ENCODE measurements at regions not wholly inside any gene's neighbourhood (a gene's known extent, or its start where the extent isn't known, plus 50 kb on each side); places are given as distances from the start of the nearest gene placed in this dataset.
A peak's percentile ranks its signal among the peaks of the same experiment; 100 is the strongest.

DNA sequence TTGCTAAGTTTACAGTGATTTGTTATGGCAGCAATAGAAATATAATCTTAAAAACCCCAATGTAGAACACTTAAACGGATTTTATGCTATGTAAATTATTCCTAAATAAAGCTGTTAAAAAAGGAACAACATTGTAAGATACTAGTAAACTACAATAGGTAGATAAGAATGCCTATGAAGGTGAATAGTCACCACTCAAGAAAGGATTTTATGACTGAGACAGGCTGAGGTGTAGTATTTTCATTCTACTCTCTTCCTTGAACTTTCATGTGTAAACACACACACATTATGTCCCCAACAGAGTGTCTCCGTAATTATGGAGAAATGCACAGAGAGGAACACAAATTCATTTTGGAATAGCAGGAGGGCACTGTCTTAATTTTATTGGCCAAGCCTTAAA lies 183.9 kb upstream of the ST6GAL2 start (continued):
- TF ChIP-seq, protein P1, sequence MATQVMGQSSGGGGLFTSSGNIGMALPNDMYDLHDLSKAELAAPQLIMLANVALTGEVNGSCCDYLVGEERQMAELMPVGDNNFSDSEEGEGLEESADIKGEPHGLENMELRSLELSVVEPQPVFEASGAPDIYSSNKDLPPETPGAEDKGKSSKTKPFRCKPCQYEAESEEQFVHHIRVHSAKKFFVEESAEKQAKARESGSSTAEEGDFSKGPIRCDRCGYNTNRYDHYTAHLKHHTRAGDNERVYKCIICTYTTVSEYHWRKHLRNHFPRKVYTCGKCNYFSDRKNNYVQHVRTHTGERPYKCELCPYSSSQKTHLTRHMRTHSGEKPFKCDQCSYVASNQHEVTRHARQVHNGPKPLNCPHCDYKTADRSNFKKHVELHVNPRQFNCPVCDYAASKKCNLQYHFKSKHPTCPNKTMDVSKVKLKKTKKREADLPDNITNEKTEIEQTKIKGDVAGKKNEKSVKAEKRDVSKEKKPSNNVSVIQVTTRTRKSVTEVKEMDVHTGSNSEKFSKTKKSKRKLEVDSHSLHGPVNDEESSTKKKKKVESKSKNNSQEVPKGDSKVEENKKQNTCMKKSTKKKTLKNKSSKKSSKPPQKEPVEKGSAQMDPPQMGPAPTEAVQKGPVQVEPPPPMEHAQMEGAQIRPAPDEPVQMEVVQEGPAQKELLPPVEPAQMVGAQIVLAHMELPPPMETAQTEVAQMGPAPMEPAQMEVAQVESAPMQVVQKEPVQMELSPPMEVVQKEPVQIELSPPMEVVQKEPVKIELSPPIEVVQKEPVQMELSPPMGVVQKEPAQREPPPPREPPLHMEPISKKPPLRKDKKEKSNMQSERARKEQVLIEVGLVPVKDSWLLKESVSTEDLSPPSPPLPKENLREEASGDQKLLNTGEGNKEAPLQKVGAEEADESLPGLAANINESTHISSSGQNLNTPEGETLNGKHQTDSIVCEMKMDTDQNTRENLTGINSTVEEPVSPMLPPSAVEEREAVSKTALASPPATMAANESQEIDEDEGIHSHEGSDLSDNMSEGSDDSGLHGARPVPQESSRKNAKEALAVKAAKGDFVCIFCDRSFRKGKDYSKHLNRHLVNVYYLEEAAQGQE (IDR thresholded peaks at IDR 0.05; ENCODE audit: low read depth, low read length): no peak
- TF ChIP-seq SIN3A (IDR thresholded peaks at IDR 0.05; ENCODE audit: borderline replicate concordance, low read depth, low read length) (no peak), EZH2phosphoT487 (IDR thresholded peaks at IDR 0.05; ENCODE audit: borderline replicate concordance, low read depth) (no peak), GABPA (IDR thresholded peaks at IDR 0.05; ENCODE audit: low read depth) (no peak), TAF1 (IDR thresholded peaks at IDR 0.05; ENCODE audit: borderline replicate concordance, low read depth, low read length) (no peak), FOXJ3 (CRISPR knock-in tag; IDR thresholded peaks at IDR 0.05) (no peak), TCF12 (IDR thresholded peaks at IDR 0.05) (no peak), RXRA (IDR thresholded peaks at IDR 0.05; ENCODE audit: borderline replicate concordance, low read depth) (no peak), NFIC (IDR thresholded peaks at IDR 0.05; ENCODE audit: borderline replicate concordance) (no peak), MXI1 (IDR thresholded peaks at IDR 0.05; ENCODE audit: low read depth, low read length) (no peak)
- TF ChIP-seq, protein P2, sequence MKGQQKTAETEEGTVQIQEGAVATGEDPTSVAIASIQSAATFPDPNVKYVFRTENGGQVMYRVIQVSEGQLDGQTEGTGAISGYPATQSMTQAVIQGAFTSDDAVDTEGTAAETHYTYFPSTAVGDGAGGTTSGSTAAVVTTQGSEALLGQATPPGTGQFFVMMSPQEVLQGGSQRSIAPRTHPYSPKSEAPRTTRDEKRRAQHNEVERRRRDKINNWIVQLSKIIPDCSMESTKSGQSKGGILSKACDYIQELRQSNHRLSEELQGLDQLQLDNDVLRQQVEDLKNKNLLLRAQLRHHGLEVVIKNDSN (IDR thresholded peaks at IDR 0.05; ENCODE audit: borderline replicate concordance, low read depth): no peak

DNA sequence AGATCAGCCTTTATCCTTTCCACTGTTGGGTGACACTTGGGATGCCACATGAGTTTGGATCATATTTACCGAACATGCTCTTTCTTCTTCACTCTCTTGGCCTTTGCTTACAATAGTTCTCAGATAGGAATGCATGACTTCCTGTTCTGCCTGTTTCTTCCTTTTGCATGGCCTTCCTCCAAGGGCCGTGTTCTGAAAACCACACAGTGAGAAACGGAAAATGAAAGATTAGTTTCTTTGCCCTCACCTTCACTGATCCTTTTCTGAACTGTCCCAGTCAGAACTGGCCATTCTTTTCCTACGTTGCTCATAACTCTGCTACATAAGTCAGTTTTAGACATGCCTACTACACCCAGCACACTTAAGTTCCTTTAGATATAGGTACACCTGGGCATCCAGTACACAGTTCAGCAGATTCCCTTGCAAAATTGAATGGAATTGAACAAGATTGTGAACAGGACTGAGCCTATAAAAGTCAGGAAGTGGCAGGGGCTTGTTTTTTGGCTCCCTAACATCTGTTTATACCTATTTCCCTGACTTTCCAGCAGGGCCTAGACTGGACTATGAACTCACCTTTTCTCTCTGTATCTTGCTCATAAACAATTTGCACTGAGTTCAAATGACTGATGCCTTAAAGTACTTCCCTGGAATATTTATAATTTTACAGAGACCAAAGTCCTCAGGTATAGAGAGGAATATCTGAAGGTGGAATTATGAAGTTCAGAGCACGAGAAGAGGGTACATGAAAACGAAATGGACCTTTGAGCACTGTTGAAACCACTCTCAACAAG lies 186.4 kb upstream of the ST6GAL2 start:
- TF ChIP-seq POLR2AphosphoS5 (IDR thresholded peaks at IDR 0.05; ENCODE audit: low read depth, low read length): no peak
- no peak for TF ChIP-seq ELF1 (IDR thresholded peaks at IDR 0.05)
- TF ChIP-seq TAF1 (IDR thresholded peaks at IDR 0.05; ENCODE audit: borderline replicate concordance, low read depth, low read length): no peak
- TF ChIP-seq, protein P2 (IDR thresholded peaks at IDR 0.05; ENCODE audit: borderline replicate concordance, low read depth): no peak
- TF ChIP-seq, protein P3, sequence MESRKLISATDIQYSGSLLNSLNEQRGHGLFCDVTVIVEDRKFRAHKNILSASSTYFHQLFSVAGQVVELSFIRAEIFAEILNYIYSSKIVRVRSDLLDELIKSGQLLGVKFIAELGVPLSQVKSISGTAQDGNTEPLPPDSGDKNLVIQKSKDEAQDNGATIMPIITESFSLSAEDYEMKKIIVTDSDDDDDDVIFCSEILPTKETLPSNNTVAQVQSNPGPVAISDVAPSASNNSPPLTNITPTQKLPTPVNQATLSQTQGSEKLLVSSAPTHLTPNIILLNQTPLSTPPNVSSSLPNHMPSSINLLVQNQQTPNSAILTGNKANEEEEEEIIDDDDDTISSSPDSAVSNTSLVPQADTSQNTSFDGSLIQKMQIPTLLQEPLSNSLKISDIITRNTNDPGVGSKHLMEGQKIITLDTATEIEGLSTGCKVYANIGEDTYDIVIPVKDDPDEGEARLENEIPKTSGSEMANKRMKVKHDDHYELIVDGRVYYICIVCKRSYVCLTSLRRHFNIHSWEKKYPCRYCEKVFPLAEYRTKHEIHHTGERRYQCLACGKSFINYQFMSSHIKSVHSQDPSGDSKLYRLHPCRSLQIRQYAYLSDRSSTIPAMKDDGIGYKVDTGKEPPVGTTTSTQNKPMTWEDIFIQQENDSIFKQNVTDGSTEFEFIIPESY (IDR thresholded peaks at IDR 0.05; ENCODE audit: borderline replicate concordance, low read depth): no peak
- TF ChIP-seq, protein P4, sequence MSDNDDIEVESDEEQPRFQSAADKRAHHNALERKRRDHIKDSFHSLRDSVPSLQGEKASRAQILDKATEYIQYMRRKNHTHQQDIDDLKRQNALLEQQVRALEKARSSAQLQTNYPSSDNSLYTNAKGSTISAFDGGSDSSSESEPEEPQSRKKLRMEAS (IDR thresholded peaks at IDR 0.05; ENCODE audit: low read depth): no peak
- no peak for TF ChIP-seq TCF12 (IDR thresholded peaks at IDR 0.05)
- TF ChIP-seq MEF2A (IDR thresholded peaks at IDR 0.05; ENCODE audit: borderline replicate concordance, low read depth): no peak
- TF ChIP-seq RFX5 (IDR thresholded peaks at IDR 0.05; ENCODE audit: low read length): no peak
- no peak for TF ChIP-seq TEAD4 (IDR thresholded peaks at IDR 0.05; ENCODE audit: borderline replicate concordance, insufficient read depth)
- H3K27me3 ChIP-seq (ENCODE audit: insufficient read depth): no peaks in the 10 kb centered on the region
- peak overlapping the region; percentile 51; the same call in 1 of the 2 replicates for H2AFZ ChIP-seq (ENCODE audit: low read depth)
- H3K9ac ChIP-seq: no peak overlapping the region
- no peaks in the 10 kb centered on the region for H4K20me1 ChIP-seq (ENCODE audit: insufficient read depth)
- no peaks in the 10 kb centered on the region for H3K9me3 ChIP-seq
- 54% methylated on average over 6 of the region's 6 CpGs for WGBS (ENCODE audit: low lambda C conversion rate)
- H3K4me2 ChIP-seq: no peak overlapping the region
- H3K27ac ChIP-seq (ENCODE audit: low read depth in 2 of 2, low read length in 1 of 2): no peak overlapping the region
- no peaks in the 10 kb centered on the region; a peak in 1 of 4 replicates for H3K4me1 ChIP-seq (ENCODE audit: control insufficient read depth in 1 of 2, insufficient read depth in 2 of 2, low read depth in 1 of 2, low read length in 1 of 2)
- no peaks in the 10 kb centered on the region for H3F3A ChIP-seq (replicated peaks; ENCODE audit: insufficient read depth)
- no peaks in the 10 kb centered on the region for H3K9me2 ChIP-seq
- H3K79me2 ChIP-seq (ENCODE audit: insufficient read depth): no peaks in the 10 kb centered on the region
- no peak for DNase-seq
- H3K36me3 ChIP-seq (replicated peaks in 1 of 2; ENCODE audit: control insufficient read depth in 1 of 2, insufficient read depth in 2 of 2, low read length in 1 of 2): no peaks in the 10 kb centered on the region
- CTCF ChIA-PET: no interaction called here
- POLR2A ChIA-PET: no interaction called here
- H3K4me3 ChIP-seq (ENCODE audit: low read depth in 2 of 2, low read length in 1 of 2): no peak overlapping the region

Data from SK-N-SH (cell line).